Endothelial cell of umbilical vein (primary cell): ENCODE measurements at regions not wholly inside any gene's neighbourhood (a gene's known extent, or its start where the extent isn't known, plus 50 kb on each side); places are given as distances from the start of the nearest gene placed in this dataset.

Source experiments
- BruUV-seq: library from RNA; stranded (reverse); fragments of 400-500 nt; replicated peaks from 2 replicates; lab custom pipeline; 2021; lab: Mats Ljungman, UMichigan
- CTCF ChIA-PET: fragments of 300-600, 350-600 bp; sonication (Branson Sonifier 250); formaldehyde crosslinking; loops from one replicate; lab custom pipeline; 2021; ENCODE audit warnings: antibody characterized with exemption, inconsistent platforms; lab: Charles Lee
- POLR2A ChIA-PET: fragments of 300-600, 350-600 bp; sonication (Branson Sonifier 250); formaldehyde crosslinking; loops from one replicate; lab custom pipeline; 2021; ENCODE audit warnings: antibody characterized with exemption, inconsistent platforms; lab: Charles Lee
- DNase-seq: peaks from one replicate; pipeline ENCODE4 v3.0.0-alpha.2; 2011; ENCODE audit warnings: low read depth, low spot score
- FAIRE-seq: peaks from 2 replicates; lab custom pipeline; 2011; peaks lifted over from hg19 to GRCh38; lab: Jason Lieb, UNC
- H2AFZ ChIP-seq: 2 replicates; pipeline ENCODE4 v1.6.0; 2012; ENCODE audit warnings: low read depth, low read length, control low read depth, inconsistent platforms
- H3K27ac ChIP-seq: 2 replicates; pipeline ENCODE4 v1.5.1; 2011; ENCODE audit warnings: low read depth, mild to moderate bottlenecking, control low read depth, low read length, moderate library complexity; ENCODE audit not compliant: insufficient read depth
- H3K27me3 ChIP-seq, 2 experiments: 2 replicates each; pipeline versions ENCODE4 v1.6.0 to v1.6.1; 2011; ENCODE audit warnings: low read length in 2 of 2, mixed read lengths in 1 of 2; ENCODE audit not compliant: control insufficient read depth in 2 of 2, insufficient read depth in 2 of 2
- H3K36me3 ChIP-seq, 2 experiments: 2 replicates in 1 of 2; 3 replicates in 1 of 2; pipeline ENCODE4 v1.5.1; 2011; ENCODE audit warnings: low read length in 2 of 2, mild to moderate bottlenecking in 1 of 2, moderate library complexity in 1 of 2; ENCODE audit not compliant: control insufficient read depth in 2 of 2, insufficient read depth in 2 of 2; ENCODE audit errors: extremely low read depth in 1 of 2
- H3K4me1 ChIP-seq: 3 replicates; pipeline ENCODE4 v1.5.1; 2011; ENCODE audit warnings: mild to moderate bottlenecking, low read length; ENCODE audit not compliant: control insufficient read depth, insufficient read depth; ENCODE audit errors: extremely low read depth
- H3K4me2 ChIP-seq: 2 replicates; pipeline ENCODE4 v1.6.1; 2011; ENCODE audit warnings: low read length, control low read depth, mixed read lengths; ENCODE audit not compliant: insufficient read depth
- H3K4me3 ChIP-seq, 3 experiments: fragments of 200-600 bp in 1 of 3; sonication (generic), shearing (Covaris generic) in 1 of 3; replicated peaks in 1 of 3; 2 replicates each; pipeline ENCODE4 v1.5.1; 2011 to 2016; ENCODE audit warnings: control low read depth in 3 of 3, low read length in 3 of 3, mild to moderate bottlenecking in 2 of 3, inconsistent platforms in 1 of 3, low read depth in 1 of 3, moderate library complexity in 1 of 3; ENCODE audit not compliant: insufficient read depth in 1 of 3
- H3K79me2 ChIP-seq: 2 replicates; pipeline ENCODE4 v1.6.0; 2012; ENCODE audit warnings: low read length, inconsistent platforms; ENCODE audit not compliant: control insufficient read depth, insufficient read depth
- H3K9ac ChIP-seq: replicated peaks from 2 replicates; pipeline ENCODE3; 2011; ENCODE audit warnings: low read length, control low read depth; ENCODE audit not compliant: insufficient read depth; ENCODE audit errors: extremely low read depth
- H3K9me1 ChIP-seq: replicated peaks from 3 replicates; pipeline ENCODE4 v1.6.0; 2011; ENCODE audit warnings: mild to moderate bottlenecking, low read length; ENCODE audit not compliant: control insufficient read depth, insufficient read depth; ENCODE audit errors: extremely low read depth
- H3K9me3 ChIP-seq: replicated peaks from 2 replicates; pipeline ENCODE4 v1.5.1; 2012; ENCODE audit warnings: low read length, inconsistent platforms; ENCODE audit not compliant: control insufficient read depth, insufficient read depth
- H4K20me1 ChIP-seq: replicated peaks from 2 replicates; pipeline ENCODE3; 2011; ENCODE audit warnings: mild to moderate bottlenecking, low read length; ENCODE audit not compliant: control insufficient read depth, insufficient read depth; ENCODE audit errors: extremely low read depth
- CTCF ChIP-seq, 2 donors: IDR thresholded peaks; 1 replicate in 1 of 2; 2 replicates in 1 of 2; pipeline ENCODE4 v1.5.1; 2011; ENCODE audit warnings: low read length in 2 of 2, mild to moderate bottlenecking in 2 of 2, moderate library complexity in 2 of 2, control low read depth in 1 of 2, inconsistent platforms in 1 of 2, low read depth in 1 of 2; ENCODE audit not compliant: insufficient read depth in 1 of 2; ENCODE audit errors: extremely low read depth in 1 of 2
- EZH2 ChIP-seq: IDR thresholded peaks from 2 replicates; pipeline ENCODE4 v1.6.1; 2012; ENCODE audit warnings: borderline replicate concordance, low read depth, mild to moderate bottlenecking, moderate library complexity, low read length, inconsistent platforms; ENCODE audit not compliant: severe bottlenecking
- FOS ChIP-seq: IDR thresholded peaks from 2 replicates; pipeline ENCODE4 v1.6.1; 2011; ENCODE audit warnings: mild to moderate bottlenecking, low read length, moderate library complexity, borderline replicate concordance; ENCODE audit not compliant: insufficient read depth
- GATA2 ChIP-seq: IDR thresholded peaks from 2 replicates; pipeline ENCODE4 v1.7.0; 2011; ENCODE audit warnings: low read depth, mild to moderate bottlenecking, moderate library complexity, mixed read lengths, low read length; ENCODE audit not compliant: insufficient read length, insufficient read depth
- JUN ChIP-seq: IDR thresholded peaks from 2 replicates; pipeline ENCODE4 v1.6.1; 2011; ENCODE audit warnings: borderline replicate concordance, low read depth; ENCODE audit not compliant: insufficient read length, insufficient read depth
- MAX ChIP-seq: IDR thresholded peaks from 2 replicates; pipeline ENCODE4 v1.6.1; 2011; ENCODE audit not compliant: insufficient read depth, insufficient read length
- MYC ChIP-seq: IDR thresholded peaks from one replicate; pipeline ENCODE4 v1.6.1; 2011; ENCODE audit warnings: mild to moderate bottlenecking, low read depth, low read length
- POLR2A ChIP-seq: IDR thresholded peaks from 2 replicates; pipeline ENCODE4 v1.6.1; 2012; ENCODE audit warnings: low read depth, mild to moderate bottlenecking, control low read depth, low read length
- POLR2AphosphoS5 ChIP-seq: IDR thresholded peaks from 2 replicates; pipeline ENCODE4 v1.6.1; 2012; ENCODE audit warnings: low read depth, mild to moderate bottlenecking, control low read depth, low read length, moderate library complexity; ENCODE audit not compliant: insufficient read depth
- dilution Hi-C: fragments of 300-500 bp; cut with MboI; formaldehyde crosslinking; loops from one replicate; pipeline ENCODE4 v1.15.0; 2019; ENCODE audit warnings: low sequenced_read_pairs; ENCODE audit not compliant: extremely low pct_ligation_motif_present
- intact Hi-C: fragments of 100-400 bp; cut with micrococcal nuclease; formaldehyde crosslinking; loops from one replicate; pipeline ENCODE4 v1.10.0; 2022

DNA sequence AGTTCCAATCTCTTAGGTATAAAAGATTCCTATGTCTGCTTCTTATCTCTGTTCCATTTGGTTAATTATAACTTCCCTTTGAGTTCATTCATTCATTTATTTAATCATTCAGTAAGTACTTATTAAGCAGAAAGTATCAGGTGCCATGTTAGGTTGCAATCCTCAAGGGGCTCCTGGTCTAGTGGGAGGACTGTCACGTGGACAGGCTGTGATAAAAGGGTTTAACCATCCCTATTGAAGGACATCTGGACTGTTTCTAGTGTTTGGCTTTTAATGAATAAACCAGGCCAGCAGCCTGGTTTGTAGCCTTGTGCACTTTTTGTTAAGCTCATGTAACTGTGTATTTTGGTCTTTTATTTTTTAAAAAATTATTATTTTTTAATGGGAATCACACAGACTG lies 162.1 kb upstream of the OGFRL1 start:
- Histone ChIP-seq H3K79me2 (no peaks in the 10 kb centered on the region), H3K9me3 (no peaks in the 10 kb centered on the region), H3K4me3 (no peak overlapping the region), H3K27me3 (no peaks in the 10 kb centered on the region), H3K9ac (no peak overlapping the region), H3K27ac (no peak overlapping the region), H3K4me2 (no peak overlapping the region), H3K4me1 (no peaks in the 10 kb centered on the region), H4K20me1 (no peaks in the 10 kb centered on the region), H3K36me3 (no peaks in the 10 kb centered on the region), H2AFZ (no peak overlapping the region), H3K9me1 (no peaks in the 10 kb centered on the region)
- dilution Hi-C loops (no loop called here), intact Hi-C loops (no loop called here)
- DNase-seq, result no peak
- ChIA-PET POLR2A (no interaction called here), CTCF (no interaction called here)
- no peak for FAIRE-seq
- TF ChIP-seq EZH2, result no peak
- TF ChIP-seq JUN, result no peak
- TF ChIP-seq POLR2AphosphoS5, result no peak
- TF ChIP-seq MAX, result no peak
- no peak for TF ChIP-seq FOS
- TF ChIP-seq MYC, result no peak
- no peak for TF ChIP-seq GATA2
- TF ChIP-seq POLR2A, result no peak
- no peak for TF ChIP-seq CTCF (IDR thresholded peaks at IDR 0.05; ENCODE audit: extremely low read depth in 1 of 2, insufficient read depth in 1 of 2, low read depth in 1 of 2, low read length in 2 of 2)
- BruUV-seq, result no TSS peak
